Fibroblast of mammary gland (primary cell): ENCODE measurements at regions not wholly inside any gene's neighbourhood (a gene's known extent, or its start where the extent isn't known, plus 50 kb on each side); places are given as distances from the start of the nearest gene placed in this dataset.

Source experiments
- DNase-seq: peaks from one replicate; pipeline ENCODE4 v3.0.0-alpha.2; 2010; ENCODE audit warnings: low read depth
- H3K4me3 ChIP-seq: 2 replicates; pipeline ENCODE4 v1.5.1; 2011; ENCODE audit warnings: low read depth, mild to moderate bottlenecking, low read length, moderate library complexity; ENCODE audit not compliant: control insufficient read depth
- CTCF ChIP-seq: conservative IDR thresholded peaks from 2 replicates; pipeline ENCODE4 v1.5.1; 2011; ENCODE audit warnings: low read depth, low read length, inconsistent platforms; ENCODE audit not compliant: control insufficient read depth, insufficient read depth

GRCh38 chr6:22929311-22929985, 360.1 kb downstream of the HDGFL1 start:
- DNase-seq = no peak
- no peak for TF ChIP-seq CTCF
- no peak overlapping the region for H3K4me3 ChIP-seq

- DNase-seq = peak; percentile 51
- no peak for TF ChIP-seq CTCF
- H3K4me3 ChIP-seq = no peak overlapping the region
Observed at GRCh38 chr6:22940581-22941290, 371.4 kb downstream of the HDGFL1 start.

- no peak for DNase-seq
- no peak for TF ChIP-seq CTCF
- no peak overlapping the region for H3K4me3 ChIP-seq
Observed at GRCh38 chr6:22942403-22942802, 373.0 kb downstream of the HDGFL1 start.

- TF ChIP-seq CTCF = no peak
- no peak for DNase-seq
- no peak overlapping the region for H3K4me3 ChIP-seq
Observed at GRCh38 chr6:22943327-22943726, 374.0 kb downstream of the HDGFL1 start.

DNA sequence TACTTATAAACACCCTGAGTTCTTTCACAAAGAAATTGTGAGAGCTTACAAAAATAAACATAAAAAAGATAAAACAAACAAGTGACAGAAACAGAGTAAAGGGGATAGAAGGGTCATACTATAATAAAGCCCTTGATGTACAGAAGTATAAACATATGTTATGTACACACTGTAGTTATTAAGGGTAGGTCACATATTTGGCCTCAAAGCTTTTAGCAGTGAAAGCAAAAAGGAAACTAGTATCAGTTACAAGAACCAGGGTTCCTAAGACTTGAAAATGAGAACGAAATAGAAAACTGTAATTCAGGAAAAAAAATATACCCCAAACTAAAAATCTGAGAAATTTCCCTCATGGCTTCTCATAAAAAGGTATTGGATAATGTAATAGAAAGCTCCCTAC, 380.6 kb downstream of the HDGFL1 start:
- TF ChIP-seq CTCF = no peak
- DNase-seq = no peak
- H3K4me3 ChIP-seq = no peak overlapping the region

- no peak for TF ChIP-seq CTCF
- no peak for DNase-seq
- H3K4me3 ChIP-seq = no peak overlapping the region
Observed at GRCh38 chr6:22952097-22952496, 382.7 kb downstream of the HDGFL1 start.
